HG03439 (cell line): ENCODE measurements at regions not wholly inside any gene's neighbourhood (a gene's known extent, or its start where the extent isn't known, plus 50 kb on each side); places are given as distances from the start of the nearest gene placed in this dataset.
"Not testable (repeated sequence)": the region's sequence is repeated elsewhere in the genome, so short reads cannot be mapped to it uniquely, and the experiment has no call there.

ENCODE experiments used
- ATAC-seq: cut with Tn5 transposase; IDR thresholded peaks from one replicate; pipeline ENCODE4 v1.9.1; 2021; ENCODE audit warnings: mild to moderate bottlenecking, moderate library complexity; ENCODE audit not compliant: unreplicated experiment

- ATAC-seq, result peak; percentile 24
Measured at GRCh38 chr14:45868863-45869262, 615.9 kb upstream of the MIS18BP1 start.

GRCh38 chr14:45868377-45868776 is 615.4 kb upstream of the MIS18BP1 start:
- peak; percentile 85 for ATAC-seq

GRCh38 chr14:45867046-45867894 is 614.3 kb upstream of the MIS18BP1 start:
- ATAC-seq, result peak; percentile 62

- ATAC-seq, result no peak
Measured at GRCh38 chr14:45838597-45838996, 585.6 kb upstream of the MIS18BP1 start.

GRCh38 chr14:45819107-45819506 is 566.1 kb upstream of the MIS18BP1 start:
- ATAC-seq, result no peak

GRCh38 chr14:45811155-45811554 is 558.2 kb upstream of the MIS18BP1 start:
- no peak for ATAC-seq

- no peak for ATAC-seq
Measured at GRCh38 chr14:45810152-45810872, 557.3 kb upstream of the MIS18BP1 start.

GRCh38 chr14:45807178-45807899 is 554.3 kb upstream of the MIS18BP1 start:
- ATAC-seq, result no peak

GRCh38 chr14:45799511-45799910 is 546.5 kb upstream of the MIS18BP1 start:
- no peak for ATAC-seq

GRCh38 chr14:45798659-45799058 is 545.7 kb upstream of the MIS18BP1 start:
- no peak for ATAC-seq

GRCh38 chr14:45796006-45796405 is 543.0 kb upstream of the MIS18BP1 start:
- not testable (repeated sequence) for ATAC-seq

- no peak for ATAC-seq
Measured at GRCh38 chr14:45793081-45793480, 540.1 kb upstream of the MIS18BP1 start.

- ATAC-seq, result no peak
Measured at GRCh38 chr14:45790293-45790692, 537.3 kb upstream of the MIS18BP1 start.

- no peak for ATAC-seq
Measured at GRCh38 chr14:45787167-45787566, 534.2 kb upstream of the MIS18BP1 start.

- no peak for ATAC-seq
Measured at GRCh38 chr14:45786266-45786665, 533.3 kb upstream of the MIS18BP1 start.

- ATAC-seq, result no peak
Measured at GRCh38 chr14:45785240-45785639, 532.2 kb upstream of the MIS18BP1 start.

- no peak for ATAC-seq
Measured at GRCh38 chr14:45766247-45766646, 513.2 kb upstream of the MIS18BP1 start.

GRCh38 chr14:45757655-45758054 is 504.7 kb upstream of the MIS18BP1 start:
- ATAC-seq, result no peak

- ATAC-seq, result not testable (repeated sequence)
Measured at GRCh38 chr14:45756412-45756811, 503.4 kb upstream of the MIS18BP1 start.

- ATAC-seq, result no peak
Measured at GRCh38 chr14:45743884-45744283, 490.9 kb upstream of the MIS18BP1 start.

- ATAC-seq, result no peak
Measured at GRCh38 chr14:45742187-45742586, 489.2 kb upstream of the MIS18BP1 start.
